HFFc6 (cell line): ENCODE measurements at regions not wholly inside any gene's neighbourhood (a gene's known extent, or its start where the extent isn't known, plus 50 kb on each side); places are given as distances from the start of the nearest gene placed in this dataset.

ENCODE experiments used
- DNase-seq: peaks from one replicate; pipeline ENCODE4 v3.0.0-alpha.2; 2018
- H3K27ac Mint-ChIP-seq: 2 replicates; pipeline ENCODE4 v1.8.0; 2020; ENCODE audit warnings: mild to moderate bottlenecking, mixed read lengths
- H3K27me3 Mint-ChIP-seq: 2 replicates; pipeline ENCODE4 v1.8.0; 2021; ENCODE audit warnings: mild to moderate bottlenecking, moderate library complexity, mixed read lengths; ENCODE audit not compliant: insufficient read depth
- H3K36me3 Mint-ChIP-seq: 2 replicates; pipeline ENCODE4 v1.8.0; 2021; ENCODE audit warnings: low read depth, mixed read lengths
- H3K4me1 Mint-ChIP-seq: 2 replicates; pipeline ENCODE4 v1.8.0; 2020; ENCODE audit warnings: low read depth, mixed read lengths
- H3K4me3 Mint-ChIP-seq: 2 replicates; pipeline ENCODE4 v1.8.0; 2020; ENCODE audit warnings: mild to moderate bottlenecking, moderate library complexity, mixed read lengths
- H3K9me3 Mint-ChIP-seq: 2 replicates; pipeline ENCODE4 v1.8.0; 2020; ENCODE audit warnings: mild to moderate bottlenecking, mixed read lengths
- TF ChIP-seq, protein P1 (sequence below): fragments of 200-600 bp; sonication (generic); IDR thresholded peaks from 2 replicates; pipeline ENCODE4 v1.5.0; 2021; ENCODE audit warnings: antibody characterized with exemption, mild to moderate bottlenecking

DNA sequence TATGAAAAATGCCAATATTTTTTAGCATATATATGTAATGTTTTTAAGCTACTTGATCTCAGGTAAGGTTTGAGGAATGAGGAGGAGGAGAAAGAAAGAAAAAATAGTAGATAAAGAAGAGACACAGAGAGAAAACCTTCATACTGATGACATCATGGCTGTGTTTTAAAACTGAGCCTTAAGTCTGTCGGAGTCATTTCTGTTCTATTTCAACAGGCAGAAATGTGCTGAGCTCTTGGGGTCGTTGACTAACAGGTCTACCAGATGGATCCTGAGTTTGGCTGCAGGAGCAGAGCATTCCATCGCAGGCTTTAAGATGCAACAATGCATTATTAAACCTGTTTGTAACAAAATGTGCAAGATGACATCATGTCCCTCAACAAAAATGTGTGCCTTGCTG is 356.0 kb downstream of the TGFB2 start:
- DNase-seq, result no peak
- Mint-ChIP-seq H3K27ac (no peak overlapping the region), H3K9me3 (no peaks in the 10 kb centered on the region), H3K36me3 (no peaks in the 10 kb centered on the region; the same call in 1 of the 2 replicates), H3K4me1 (peaks cover 18% of the 10 kb centered on the region), H3K4me3 (no peak overlapping the region), H3K27me3 (peaks cover 5% of the 10 kb centered on the region)
- TF ChIP-seq, protein P1, sequence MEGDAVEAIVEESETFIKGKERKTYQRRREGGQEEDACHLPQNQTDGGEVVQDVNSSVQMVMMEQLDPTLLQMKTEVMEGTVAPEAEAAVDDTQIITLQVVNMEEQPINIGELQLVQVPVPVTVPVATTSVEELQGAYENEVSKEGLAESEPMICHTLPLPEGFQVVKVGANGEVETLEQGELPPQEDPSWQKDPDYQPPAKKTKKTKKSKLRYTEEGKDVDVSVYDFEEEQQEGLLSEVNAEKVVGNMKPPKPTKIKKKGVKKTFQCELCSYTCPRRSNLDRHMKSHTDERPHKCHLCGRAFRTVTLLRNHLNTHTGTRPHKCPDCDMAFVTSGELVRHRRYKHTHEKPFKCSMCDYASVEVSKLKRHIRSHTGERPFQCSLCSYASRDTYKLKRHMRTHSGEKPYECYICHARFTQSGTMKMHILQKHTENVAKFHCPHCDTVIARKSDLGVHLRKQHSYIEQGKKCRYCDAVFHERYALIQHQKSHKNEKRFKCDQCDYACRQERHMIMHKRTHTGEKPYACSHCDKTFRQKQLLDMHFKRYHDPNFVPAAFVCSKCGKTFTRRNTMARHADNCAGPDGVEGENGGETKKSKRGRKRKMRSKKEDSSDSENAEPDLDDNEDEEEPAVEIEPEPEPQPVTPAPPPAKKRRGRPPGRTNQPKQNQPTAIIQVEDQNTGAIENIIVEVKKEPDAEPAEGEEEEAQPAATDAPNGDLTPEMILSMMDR, result no peak

DNA sequence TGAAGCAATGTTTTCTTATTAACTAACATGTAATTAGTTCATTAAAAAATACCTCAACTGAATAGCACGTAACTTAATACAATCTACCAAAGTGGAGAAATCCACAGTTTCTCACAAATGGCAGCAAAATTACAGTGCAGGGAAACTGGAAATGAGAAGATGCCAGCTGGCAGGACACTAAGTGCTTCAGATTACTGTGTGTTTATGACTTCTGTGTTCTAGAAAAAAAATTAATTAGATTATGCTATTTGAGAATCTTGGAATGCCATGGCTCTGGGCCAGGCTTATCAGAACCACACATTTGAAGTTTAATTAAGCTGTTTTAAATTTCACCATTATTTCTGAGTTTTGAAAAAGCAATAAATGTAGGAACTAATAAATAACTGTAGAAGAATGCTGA is 357.6 kb downstream of the TGFB2 start:
- Mint-ChIP-seq H3K27ac (no peak overlapping the region), H3K27me3 (peaks cover 6% of the 10 kb centered on the region), H3K36me3 (no peaks in the 10 kb centered on the region; the same call in 1 of the 2 replicates), H3K9me3 (no peaks in the 10 kb centered on the region), H3K4me1 (peaks cover 26% of the 10 kb centered on the region), H3K4me3 (no peak overlapping the region)
- TF ChIP-seq, protein P1, result no peak
- DNase-seq, result no peak

DNA sequence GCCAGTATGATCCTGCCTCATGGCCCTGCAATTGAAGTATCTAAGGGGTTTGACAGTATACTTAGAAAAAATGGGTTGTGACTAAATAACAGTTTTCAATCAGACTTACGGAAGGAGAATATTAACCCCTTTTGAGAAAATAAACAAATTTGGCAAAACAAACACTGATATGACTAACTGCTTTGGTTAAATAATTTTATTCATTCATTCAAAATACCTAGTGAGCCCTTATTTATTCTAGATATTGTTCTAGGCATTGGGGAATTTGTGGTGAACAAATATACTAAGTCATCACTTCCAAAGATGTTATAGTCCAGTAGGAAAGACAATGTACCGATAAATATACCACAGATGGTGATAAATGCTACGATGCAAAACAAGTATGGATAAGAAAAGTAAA is 358.7 kb downstream of the TGFB2 start:
- Mint-ChIP-seq H3K9me3 (no peaks in the 10 kb centered on the region), H3K27ac (no peak overlapping the region), H3K4me1 (peaks cover 26% of the 10 kb centered on the region), H3K27me3 (peaks cover 7% of the 10 kb centered on the region), H3K36me3 (no peaks in the 10 kb centered on the region; the same call in 1 of the 2 replicates), H3K4me3 (no peak overlapping the region)
- TF ChIP-seq, protein P1, result no peak
- DNase-seq, result no peak

DNA sequence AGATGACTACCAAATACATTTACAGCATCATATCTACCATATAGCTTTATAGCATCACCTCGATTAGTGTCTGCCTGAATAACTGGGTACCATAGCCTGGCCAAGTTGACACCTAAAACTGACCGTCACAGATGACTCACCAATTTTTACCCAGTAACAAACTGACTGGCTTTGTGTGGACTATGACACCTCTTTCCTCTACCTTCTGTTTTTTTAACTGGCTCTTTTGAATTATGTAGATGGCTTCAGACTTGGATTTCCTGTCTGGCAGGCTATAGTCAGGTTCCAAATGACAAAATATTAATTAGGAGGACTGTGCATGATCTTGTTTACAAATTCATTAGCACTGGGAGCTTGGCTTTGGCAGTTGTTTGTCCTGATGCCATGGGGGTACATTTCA is 360.3 kb downstream of the TGFB2 start:
- Mint-ChIP-seq H3K4me3 (peak overlapping the region; percentile 6; the same call in 1 of the 2 replicates), H3K27ac (peak overlapping the region; percentile 60; the same call in 1 of the 2 replicates), H3K4me1 (peaks cover 26% of the 10 kb centered on the region)

DNA sequence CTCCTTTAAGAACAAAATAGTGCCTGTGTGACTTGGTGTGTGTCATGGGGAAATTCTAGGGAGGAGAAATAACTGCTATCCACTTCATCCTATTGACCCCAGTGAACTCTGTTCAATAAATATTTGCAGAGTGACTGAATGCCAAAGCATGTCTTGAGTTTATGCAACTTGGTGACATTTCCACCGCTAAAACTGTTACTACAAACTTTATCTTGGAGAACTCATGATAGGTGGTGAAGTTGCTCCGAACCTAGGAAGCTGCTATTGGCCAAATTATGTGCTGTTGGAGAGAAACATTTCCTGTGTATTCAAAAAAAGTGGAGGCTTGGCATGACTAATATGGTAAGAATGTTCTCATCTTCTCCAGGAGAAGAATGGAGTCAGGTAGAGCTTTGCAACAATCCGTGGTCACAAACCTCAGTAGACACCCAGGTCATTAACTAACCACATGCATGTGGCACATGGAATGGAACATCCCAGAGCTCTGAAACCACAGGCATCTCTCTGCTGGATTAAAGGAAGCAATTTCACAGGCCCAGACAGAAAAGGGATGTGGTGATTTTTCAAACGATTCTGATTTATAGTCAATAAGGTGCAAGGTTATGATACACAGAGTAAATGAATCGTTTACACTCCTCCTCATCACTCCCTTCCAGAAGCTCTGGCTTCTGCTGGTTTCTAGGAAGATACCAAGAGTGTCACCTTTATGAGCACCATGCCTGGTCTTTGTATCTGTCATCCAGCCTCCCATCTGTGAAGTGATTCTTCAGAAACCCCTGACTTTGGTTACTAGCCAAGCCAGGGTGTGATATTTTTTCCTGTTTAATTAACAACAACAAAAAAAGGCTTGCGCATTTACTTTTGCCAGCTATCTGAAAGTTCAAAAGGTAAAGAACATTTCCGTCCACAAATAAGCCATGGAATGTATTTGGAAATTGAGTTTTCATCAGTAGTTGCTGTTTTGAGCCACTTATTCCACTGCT is 361.1 kb downstream of the TGFB2 start:
- H3K4me1 Mint-ChIP-seq, result peaks cover 31% of the 10 kb centered on the region
- TF ChIP-seq, protein P1, result no peak
- H3K36me3 Mint-ChIP-seq, result no peaks in the 10 kb centered on the region; the same call in 1 of the 2 replicates
- DNase-seq, result peak; percentile 97
- no peaks in the 10 kb centered on the region; the same call in 1 of the 2 replicates for H3K9me3 Mint-ChIP-seq
- H3K27me3 Mint-ChIP-seq, result peaks cover 11% of the 10 kb centered on the region
- H3K27ac Mint-ChIP-seq, result peak overlapping the region; percentile 60
- H3K4me3 Mint-ChIP-seq, result peak overlapping the region; percentile 6

More for the DNA sequence above, 360.3 kb downstream of the TGFB2 start:
- TF ChIP-seq, protein P1, result no peak
- Mint-ChIP-seq H3K36me3 (no peaks in the 10 kb centered on the region; the same call in 1 of the 2 replicates), H3K9me3 (no peaks in the 10 kb centered on the region; the same call in 1 of the 2 replicates), H3K27me3 (peaks cover 11% of the 10 kb centered on the region)
- DNase-seq, result no peak
